ENCODE measurements at regions not wholly inside any gene's neighbourhood (a gene's known extent, or its start where the extent isn't known, plus 50 kb on each side); places are given as distances from the start of the nearest gene placed in this dataset.

- no peak for DNase-seq
Measured at GRCh38 chr16:86171329-86171728, 272.4 kb downstream of the IRF8 start.

DNA sequence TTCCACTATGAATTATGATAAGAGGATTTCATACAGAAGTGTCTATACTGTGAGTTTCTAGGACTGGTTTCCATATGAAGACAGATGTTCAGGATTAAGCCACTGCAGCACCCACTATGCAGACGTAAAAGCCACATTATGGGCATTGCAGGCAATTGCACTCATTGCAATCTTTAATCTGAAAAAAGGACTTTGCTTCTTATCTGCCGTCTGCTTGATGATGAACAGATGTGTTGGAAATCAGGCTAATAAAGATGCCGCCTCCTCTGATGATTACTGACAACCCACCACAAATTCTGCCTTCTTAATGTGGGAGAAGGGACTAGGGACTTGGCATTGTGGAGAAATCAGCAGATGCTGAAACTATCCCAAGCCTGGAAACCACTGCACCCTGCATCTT is 276.9 kb downstream of the IRF8 start:
- no peak for DNase-seq

- DNase-seq: no peak
Measured at GRCh38 chr16:86176462-86176861, 277.5 kb downstream of the IRF8 start.

DNA sequence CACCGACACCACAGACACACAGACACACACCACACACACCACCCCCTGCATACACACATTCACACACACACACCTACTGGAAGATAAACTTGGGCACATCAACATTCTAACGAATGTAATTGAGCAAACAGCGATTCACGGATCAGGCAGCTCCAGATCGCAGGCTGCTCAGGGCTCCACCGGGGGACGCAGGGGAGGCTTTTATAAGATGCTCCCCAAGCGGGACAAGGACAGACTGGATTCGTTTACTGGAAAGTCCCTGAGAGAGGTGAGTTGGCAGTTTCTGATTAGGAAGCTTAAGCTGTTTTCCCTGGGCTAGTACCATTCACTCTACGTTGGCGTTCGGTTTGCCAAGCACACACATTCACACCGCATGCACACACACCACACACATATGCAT is 281.3 kb downstream of the IRF8 start:
- DNase-seq: no peak

DNA sequence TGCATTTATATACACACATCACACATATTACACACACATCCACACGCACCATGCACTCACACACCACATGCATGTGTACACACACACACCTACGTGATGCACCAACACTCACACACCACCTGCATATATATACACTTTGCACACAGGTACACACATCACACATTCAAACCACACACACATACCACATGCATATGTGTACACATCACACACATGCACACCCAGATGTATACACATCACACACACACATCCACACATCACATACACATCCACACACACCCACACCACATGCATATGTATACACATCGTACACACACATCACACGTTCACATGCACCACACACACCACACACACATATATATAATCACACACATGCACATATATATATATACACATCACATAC is 281.8 kb downstream of the IRF8 start:
- DNase-seq: no peak

GRCh38 chr16:86181526-86181925 is 282.6 kb downstream of the IRF8 start:
- DNase-seq: no peak

GRCh38 chr16:86184185-86184584 is 285.2 kb downstream of the IRF8 start:
- no peak for DNase-seq

- no peak for DNase-seq
Measured at GRCh38 chr16:86185089-86185488, 286.1 kb downstream of the IRF8 start.

DNA sequence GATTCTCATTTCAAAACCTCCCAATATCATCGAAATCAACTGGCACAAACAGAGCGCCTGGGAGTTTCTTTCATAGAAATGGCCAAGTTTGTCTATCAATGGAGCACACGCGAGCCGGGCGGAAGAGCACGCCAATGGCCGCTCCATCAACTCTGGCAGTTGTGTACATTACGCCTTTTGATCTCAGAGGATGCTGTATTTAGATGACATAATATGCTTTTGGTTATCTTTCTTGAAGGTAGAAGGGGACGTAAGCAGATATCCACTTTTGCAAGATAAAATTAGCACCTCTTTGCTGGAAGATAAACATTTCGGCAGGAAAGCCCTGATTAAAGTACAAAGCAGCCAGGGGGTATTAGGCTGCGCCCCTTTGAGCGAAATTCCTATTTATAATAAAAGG is 287.4 kb downstream of the IRF8 start:
- DNase-seq: no peak

- DNase-seq: no peak
Measured at GRCh38 chr16:86189934-86190333, 291.0 kb downstream of the IRF8 start.

DNA sequence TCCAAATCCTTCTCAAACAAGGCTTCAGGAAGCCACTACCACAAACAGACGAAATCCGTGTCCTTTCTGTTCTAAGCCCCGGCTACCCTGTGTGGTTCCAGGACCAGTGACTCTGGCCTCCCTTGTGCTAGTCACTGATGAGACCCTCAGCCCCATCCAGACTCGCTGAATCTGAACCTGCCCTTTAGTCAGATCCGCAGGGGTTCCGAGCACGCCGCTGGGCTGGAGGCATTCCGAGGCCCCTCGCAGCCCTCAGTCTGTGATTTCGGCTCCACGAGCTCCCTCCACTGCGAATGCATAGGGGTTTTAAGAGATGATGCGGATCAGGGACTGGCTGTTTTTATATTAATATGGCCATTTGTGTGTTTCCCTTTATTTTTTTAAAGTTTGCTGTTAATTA is 292.7 kb downstream of the IRF8 start:
- no peak for DNase-seq

GRCh38 chr16:86193528-86194193 is 294.7 kb downstream of the IRF8 start:
- no peak for DNase-seq

DNA sequence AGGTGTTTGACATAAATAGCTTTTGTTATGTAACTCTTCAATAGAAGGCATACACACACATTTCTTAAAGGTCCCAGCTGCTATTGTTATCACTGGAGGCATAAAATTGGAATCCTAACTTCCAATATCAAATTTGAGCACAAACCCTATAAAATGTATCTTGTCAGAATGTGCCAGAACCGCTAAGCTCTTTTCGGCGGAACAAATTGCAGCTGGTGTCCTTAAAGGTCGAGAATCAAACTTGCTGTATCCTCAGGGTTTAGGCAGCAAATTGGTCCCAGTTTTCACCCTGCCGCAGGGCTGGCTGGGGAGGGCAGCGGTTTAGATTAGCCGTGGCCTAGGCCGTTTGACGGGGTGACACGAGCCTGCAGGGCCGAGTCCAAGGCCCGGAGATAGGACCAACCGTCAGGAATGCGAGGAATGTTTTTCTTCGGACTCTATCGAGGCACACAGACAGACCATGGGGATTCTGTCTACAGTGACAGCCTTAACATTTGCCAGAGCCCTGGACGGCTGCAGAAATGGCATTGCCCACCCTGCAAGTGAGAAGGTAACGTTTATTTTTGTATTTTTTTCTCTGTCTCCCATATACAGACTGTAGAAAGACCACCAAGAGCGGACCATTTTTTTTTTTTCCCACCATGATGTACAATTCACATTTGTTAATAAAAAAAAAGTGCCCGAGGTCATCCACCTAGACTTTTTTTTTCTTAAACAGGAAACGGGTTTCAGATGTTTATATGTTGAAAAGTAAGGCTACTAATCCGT is 297.1 kb downstream of the IRF8 start:
- DNase-seq: no peak

- no peak for DNase-seq
Measured at GRCh38 chr16:86196687-86197391, 297.9 kb downstream of the IRF8 start.

GRCh38 chr16:86198206-86199118 is 299.5 kb downstream of the IRF8 start:
- no peak for DNase-seq

DNA sequence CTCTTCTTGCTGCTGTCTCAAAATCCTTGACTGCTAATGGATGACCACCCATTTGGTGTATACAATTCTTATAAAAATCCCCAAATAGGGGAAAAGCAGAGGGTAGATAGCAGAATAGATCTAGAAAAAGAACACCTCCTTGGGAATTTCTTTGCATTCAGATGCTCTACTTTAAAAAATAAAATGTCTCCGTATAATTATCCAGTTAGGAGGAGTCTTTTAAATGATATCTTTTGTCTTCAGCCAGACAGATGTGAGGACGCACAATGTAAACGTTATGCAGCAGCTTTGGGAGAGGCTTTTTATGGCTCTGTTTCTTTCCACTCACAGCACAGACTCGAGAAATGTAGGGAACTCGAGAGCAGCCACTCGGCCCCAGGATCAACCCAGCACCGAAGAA is 300.2 kb downstream of the IRF8 start:
- no peak for DNase-seq

- DNase-seq: no peak
Measured at GRCh38 chr16:86199871-86200695, 301.1 kb downstream of the IRF8 start.

GRCh38 chr16:86200722-86201121 is 301.8 kb downstream of the IRF8 start:
- DNase-seq: no peak

GRCh38 chr16:86201746-86202145 is 302.8 kb downstream of the IRF8 start:
- DNase-seq: no peak

GRCh38 chr16:86202267-86202666 is 303.3 kb downstream of the IRF8 start:
- no peak for DNase-seq

DNA sequence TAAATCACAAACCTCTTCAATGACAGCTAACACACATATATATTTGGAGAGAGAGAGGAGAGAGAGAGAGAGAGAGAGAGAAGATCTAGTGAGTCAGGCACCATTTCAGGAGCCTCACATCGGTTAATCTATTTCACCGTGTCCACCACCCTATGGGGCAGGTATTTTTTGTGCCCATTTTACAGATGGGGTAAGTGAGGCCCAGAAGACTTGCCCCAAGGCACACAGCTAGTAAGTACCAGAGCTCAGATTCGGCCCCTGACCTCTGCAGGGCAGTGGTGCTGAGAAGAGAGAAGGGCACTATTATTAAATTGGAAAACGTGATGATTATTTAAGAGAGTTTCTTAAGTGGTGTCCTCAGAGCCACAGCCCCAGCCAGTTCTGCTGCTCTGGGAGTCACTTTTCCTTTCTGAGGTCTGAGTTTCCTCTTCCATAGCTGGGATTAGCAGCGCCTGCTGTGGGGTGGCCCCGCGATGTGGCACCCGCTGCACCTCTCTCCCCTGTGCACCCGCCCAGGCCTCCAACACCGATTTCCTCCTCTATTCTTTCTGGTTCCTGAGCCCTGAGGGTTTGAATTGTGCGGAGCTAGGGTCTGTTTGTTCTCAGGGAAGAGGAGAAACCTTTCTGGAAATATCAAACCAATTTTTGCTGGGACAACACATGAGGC is 303.9 kb downstream of the IRF8 start:
- no peak for DNase-seq

Data from activated CD4-positive, alpha-beta T cell treated with anti-CD3 and anti-CD28 coated beads for 48 hours (primary cell).